ENCODE measurements at regions not wholly inside any gene's neighbourhood (a gene's known extent, or its start where the extent isn't known, plus 50 kb on each side); places are given as distances from the start of the nearest gene placed in this dataset.

DNA sequence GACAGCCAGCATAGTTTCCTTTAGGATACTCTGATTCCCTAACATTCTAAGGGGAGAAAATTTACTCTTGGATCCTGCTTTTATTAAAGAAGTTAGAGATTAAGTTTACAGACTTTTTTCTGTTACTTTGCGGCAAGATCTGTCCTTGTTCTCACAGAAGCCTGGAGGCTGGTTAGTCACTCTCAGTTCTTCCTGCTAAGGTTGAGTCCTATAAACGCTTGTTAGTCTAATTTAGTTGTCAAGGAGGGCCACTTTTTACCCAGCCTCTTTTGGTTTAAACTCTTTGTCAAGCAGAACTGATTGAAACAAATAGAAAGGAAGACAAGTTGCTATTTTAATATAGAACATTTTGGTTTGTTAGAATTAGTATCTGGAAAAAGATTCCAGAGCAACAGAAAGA, 89.7 kb downstream of the C21orf91 start:
- H3K9me3 ChIP-seq (replicated peaks in 1 of 2; ENCODE audit: control insufficient read depth in 1 of 2, insufficient read depth in 1 of 2, low read length in 2 of 2) = no peaks in the 10 kb centered on the region
- no peak overlapping the region for H3K4me3 ChIP-seq (replicated peaks in 1 of 3; ENCODE audit: low read depth in 2 of 3, low read length in 3 of 3)
- H3K27ac ChIP-seq (ENCODE audit: low read depth in 1 of 2, low read length in 2 of 2) = no peak overlapping the region
- no peaks in the 10 kb centered on the region for H3K36me3 ChIP-seq (replicated peaks in 1 of 2; ENCODE audit: control insufficient read depth in 1 of 2, insufficient read depth in 2 of 2, low read length in 2 of 2)
- H3K4me2 ChIP-seq (replicated peaks; ENCODE audit: extremely low read depth, low read length, poor library complexity, severe bottlenecking) = no peak overlapping the region
- DNase-seq = no peak
- Mint-ChIP-seq H3K36me3 (no peaks in the 10 kb centered on the region), H3K27ac (no peak overlapping the region), H3K27me3 (ENCODE audit: low read depth in 3 of 3) (peaks cover 0 to 3% (median 2%) of the 10 kb centered on the region in 3 donors), H3K4me3 (no peak overlapping the region), H3K4me1 (peaks cover 10% of the 10 kb centered on the region), H3K9me3 (peaks cover 2 to 10% (median 5%) of the 10 kb centered on the region in 7 donors)
- H3K9ac ChIP-seq (ENCODE audit: insufficient read depth, low read length, poor library complexity, severe bottlenecking) = no peak overlapping the region
- intact Hi-C loops (cut with micrococcal nuclease) = no loop called here
- no peaks in the 10 kb centered on the region for H4K20me1 ChIP-seq (ENCODE audit: insufficient read depth, low read length)
- H3K79me2 ChIP-seq (ENCODE audit: insufficient read depth, low read length) = no peaks in the 10 kb centered on the region
- H2AFZ ChIP-seq (ENCODE audit: insufficient read depth, low read depth, low read length, poor library complexity, severe bottlenecking) = no peak overlapping the region
- H3K4me1 ChIP-seq (ENCODE audit: control insufficient read depth in 1 of 2, insufficient read depth in 2 of 2, low read length in 2 of 2) = peaks cover 11 to 12% of the 10 kb centered on the region in 2 donors
- TF ChIP-seq, protein P1, sequence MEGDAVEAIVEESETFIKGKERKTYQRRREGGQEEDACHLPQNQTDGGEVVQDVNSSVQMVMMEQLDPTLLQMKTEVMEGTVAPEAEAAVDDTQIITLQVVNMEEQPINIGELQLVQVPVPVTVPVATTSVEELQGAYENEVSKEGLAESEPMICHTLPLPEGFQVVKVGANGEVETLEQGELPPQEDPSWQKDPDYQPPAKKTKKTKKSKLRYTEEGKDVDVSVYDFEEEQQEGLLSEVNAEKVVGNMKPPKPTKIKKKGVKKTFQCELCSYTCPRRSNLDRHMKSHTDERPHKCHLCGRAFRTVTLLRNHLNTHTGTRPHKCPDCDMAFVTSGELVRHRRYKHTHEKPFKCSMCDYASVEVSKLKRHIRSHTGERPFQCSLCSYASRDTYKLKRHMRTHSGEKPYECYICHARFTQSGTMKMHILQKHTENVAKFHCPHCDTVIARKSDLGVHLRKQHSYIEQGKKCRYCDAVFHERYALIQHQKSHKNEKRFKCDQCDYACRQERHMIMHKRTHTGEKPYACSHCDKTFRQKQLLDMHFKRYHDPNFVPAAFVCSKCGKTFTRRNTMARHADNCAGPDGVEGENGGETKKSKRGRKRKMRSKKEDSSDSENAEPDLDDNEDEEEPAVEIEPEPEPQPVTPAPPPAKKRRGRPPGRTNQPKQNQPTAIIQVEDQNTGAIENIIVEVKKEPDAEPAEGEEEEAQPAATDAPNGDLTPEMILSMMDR (IDR thresholded peaks at IDR 0.05) = no peak
- 100% methylated on average over 1 of the region's 2 CpGs for WGBS (ENCODE audit: insufficient coverage)
- no peaks in the 10 kb centered on the region for H3K27me3 ChIP-seq (ENCODE audit: control insufficient read depth in 2 of 2, insufficient read depth in 2 of 2, low read length in 2 of 2)

DNA sequence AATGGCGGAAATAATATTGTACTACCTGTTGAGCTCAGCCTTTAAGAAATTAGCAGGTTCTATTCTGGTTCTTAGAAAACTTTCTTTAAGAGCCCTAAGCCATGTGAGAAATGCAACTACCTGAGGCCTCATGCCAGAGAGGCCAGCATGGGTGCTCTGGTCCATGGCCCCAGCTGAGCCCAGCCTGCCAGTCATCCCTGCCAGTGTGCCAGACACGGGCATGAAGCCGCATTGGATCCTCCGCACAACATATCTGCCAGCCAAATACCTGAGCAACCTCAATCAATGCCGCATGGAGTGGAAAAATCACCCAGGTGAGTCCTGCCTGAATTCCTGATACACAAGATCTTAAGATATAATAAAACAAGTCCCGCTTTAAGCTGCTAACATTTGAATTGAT, 91.8 kb downstream of the C21orf91 start:
- WGBS (ENCODE audit: insufficient coverage) = 95% methylated on average over 4 of the region's 6 CpGs
- H4K20me1 ChIP-seq (ENCODE audit: insufficient read depth, low read length) = no peaks in the 10 kb centered on the region
- DNase-seq = no peak
- Mint-ChIP-seq H3K27me3 (ENCODE audit: low read depth in 3 of 3) (peaks cover 0 to 5% (median 3%) of the 10 kb centered on the region in 3 donors), H3K27ac (no peak overlapping the region), H3K36me3 (no peaks in the 10 kb centered on the region), H3K9me3 (peaks cover 3 to 10% (median 5%) of the 10 kb centered on the region in 7 donors), H3K4me3 (no peak overlapping the region), H3K4me1 (peaks cover 10% of the 10 kb centered on the region)
- peaks cover 11 to 12% of the 10 kb centered on the region in 2 donors for H3K4me1 ChIP-seq (ENCODE audit: control insufficient read depth in 1 of 2, insufficient read depth in 2 of 2, low read length in 2 of 2)
- H3K9ac ChIP-seq (ENCODE audit: insufficient read depth, low read length, poor library complexity, severe bottlenecking) = no peak overlapping the region
- no peaks in the 10 kb centered on the region for H3K27me3 ChIP-seq (ENCODE audit: control insufficient read depth in 2 of 2, insufficient read depth in 2 of 2, low read length in 2 of 2)
- H2AFZ ChIP-seq (ENCODE audit: insufficient read depth, low read depth, low read length, poor library complexity, severe bottlenecking) = no peak overlapping the region
- no peak overlapping the region for H3K4me3 ChIP-seq (replicated peaks in 1 of 3; ENCODE audit: low read depth in 2 of 3, low read length in 3 of 3)
- no peaks in the 10 kb centered on the region for H3K79me2 ChIP-seq (ENCODE audit: insufficient read depth, low read length)
- TF ChIP-seq, protein P1 (IDR thresholded peaks at IDR 0.05) = no peak
- H3K9me3 ChIP-seq (replicated peaks in 1 of 2; ENCODE audit: control insufficient read depth in 1 of 2, insufficient read depth in 1 of 2, low read length in 2 of 2) = no peaks in the 10 kb centered on the region
- H3K27ac ChIP-seq (ENCODE audit: low read depth in 1 of 2, low read length in 2 of 2) = no peak overlapping the region
- H3K4me2 ChIP-seq (replicated peaks; ENCODE audit: extremely low read depth, low read length, poor library complexity, severe bottlenecking) = no peak overlapping the region
- intact Hi-C loops (cut with micrococcal nuclease) = no loop called here
- no peaks in the 10 kb centered on the region for H3K36me3 ChIP-seq (replicated peaks in 1 of 2; ENCODE audit: control insufficient read depth in 1 of 2, insufficient read depth in 2 of 2, low read length in 2 of 2)
